Suprapubic skin (tissue), 4 donors: ENCODE measurements at regions not wholly inside any gene's neighbourhood (a gene's known extent, or its start where the extent isn't known, plus 50 kb on each side); places are given as distances from the start of the nearest gene placed in this dataset.
"Not testable (repeated sequence)": the region's sequence is repeated elsewhere in the genome, so short reads cannot be mapped to it uniquely, and the experiment has no call there.

ENCODE experiments used
- DNase-seq, 2 donors: peaks; one replicate each; pipeline ENCODE4 v3.0.0-alpha.2; 2019; ENCODE audit warnings: low spot score in 2 of 2
- H3K27ac ChIP-seq: fragments of 200-600 bp; sonication (generic); one replicate; pipeline ENCODE4 v1.5.1; 2019
- H3K27me3 ChIP-seq: fragments of 200-600 bp; sonication (generic); one replicate; pipeline ENCODE4 v1.5.1; 2019
- H3K36me3 ChIP-seq: fragments of 200-600 bp; sonication (generic); one replicate; pipeline ENCODE4 v1.5.1; 2019
- H3K4me1 ChIP-seq: fragments of 200-600 bp; sonication (generic); one replicate; pipeline ENCODE4 v1.5.1; 2019
- H3K4me3 ChIP-seq: fragments of 200-600 bp; sonication (generic); one replicate; pipeline ENCODE4 v1.5.1; 2019; ENCODE audit warnings: mild to moderate bottlenecking
- H3K9me3 ChIP-seq: fragments of 200-600 bp; sonication (generic); one replicate; pipeline ENCODE4 v1.5.1; 2019
- CTCF ChIP-seq, 2 donors: fragments of 200-600 bp in 1 of 2; fragments of 450-650 bp in 1 of 2; sonication (generic) in 1 of 2; IDR thresholded peaks; one replicate each; pipeline ENCODE4 v1.5.1; 2016 to 2019; ENCODE audit warnings: antibody characterized with exemption in 2 of 2, mild to moderate bottlenecking in 1 of 2, moderate library complexity in 1 of 2
- EP300 ChIP-seq: sonication (generic); formaldehyde crosslinking; IDR thresholded peaks from one replicate; pipeline ENCODE4 v1.6.1; 2017; ENCODE audit warnings: antibody characterized with exemption
- POLR2A ChIP-seq, 2 donors: fragments of 450-650 bp; IDR thresholded peaks; one replicate each; pipeline ENCODE4 v1.6.1; 2017; ENCODE audit warnings: antibody characterized with exemption in 2 of 2, mild to moderate bottlenecking in 2 of 2, moderate library complexity in 2 of 2
- POLR2AphosphoS5 ChIP-seq, 3 donors: sonication (generic); formaldehyde crosslinking; IDR thresholded peaks; one replicate each; pipeline ENCODE4 v1.6.1; 2017; ENCODE audit warnings: antibody characterized with exemption in 3 of 3
- WGBS: methylation state at CpG from one replicate; pipeline ENCODE4 v1.1.5; 2018; 5-methylcytosine and 5-hydroxymethylcytosine counted together

- DNase-seq = no peak
- H3K4me3 ChIP-seq = no peak overlapping the region
- H3K27ac ChIP-seq = no peak overlapping the region
- no peaks in the 10 kb centered on the region for H3K27me3 ChIP-seq
- no peak for TF ChIP-seq POLR2A (IDR thresholded peaks at IDR 0.05)
- no peak for TF ChIP-seq CTCF (IDR thresholded peaks at IDR 0.05)
- TF ChIP-seq POLR2AphosphoS5 (IDR thresholded peaks at IDR 0.05) = no peak
- TF ChIP-seq EP300 = no peak
- H3K36me3 ChIP-seq = no peaks in the 10 kb centered on the region
- 92% methylated on average over 5 of the region's 5 CpGs for WGBS
- H3K4me1 ChIP-seq = no peaks in the 10 kb centered on the region
- no peaks in the 10 kb centered on the region for H3K9me3 ChIP-seq
These were observed 107.9 kb upstream of the FAM174B start for GRCh38 chr15:92763459-92763858.

GRCh38 chr15:92768131-92768530 is 112.6 kb upstream of the FAM174B start:
- not testable (repeated sequence) for DNase-seq, H3K27ac ChIP-seq, H3K4me3 ChIP-seq, H3K36me3 ChIP-seq, H3K9me3 ChIP-seq, H3K27me3 ChIP-seq, H3K4me1 ChIP-seq
- no CpG with 5 or more reads among the region's 35 CpGs for WGBS

GRCh38 chr15:92770641-92771040 is 115.1 kb upstream of the FAM174B start:
- no peak overlapping the region for H3K27ac ChIP-seq
- H3K36me3 ChIP-seq = no peaks in the 10 kb centered on the region
- H3K9me3 ChIP-seq = no peaks in the 10 kb centered on the region
- whole genome bisulfite sequencing = 75% methylated on average over 3 of the region's 3 CpGs
- no peaks in the 10 kb centered on the region for H3K4me1 ChIP-seq
- no peak for DNase-seq
- TF ChIP-seq CTCF (IDR thresholded peaks at IDR 0.05) (no peak), EP300 (no peak), POLR2A (IDR thresholded peaks at IDR 0.05) (no peak), POLR2AphosphoS5 (IDR thresholded peaks at IDR 0.05) (no peak)
- H3K27me3 ChIP-seq = no peaks in the 10 kb centered on the region
- H3K4me3 ChIP-seq = no peak overlapping the region

GRCh38 chr15:92772061-92772460 is 116.5 kb upstream of the FAM174B start:
- Histone ChIP-seq H3K27ac (no peak overlapping the region), H3K36me3 (no peaks in the 10 kb centered on the region), H3K27me3 (no peaks in the 10 kb centered on the region), H3K4me1 (no peaks in the 10 kb centered on the region), H3K9me3 (no peaks in the 10 kb centered on the region), H3K4me3 (no peak overlapping the region)
- WGBS = 95% methylated on average over 9 of the region's 9 CpGs
- TF ChIP-seq POLR2A (IDR thresholded peaks at IDR 0.05) (no peak), CTCF (IDR thresholded peaks at IDR 0.05) (no peak), POLR2AphosphoS5 (IDR thresholded peaks at IDR 0.05) (no peak), EP300 (no peak)
- no peak for DNase-seq

GRCh38 chr15:92772626-92773244 is 117.2 kb upstream of the FAM174B start:
- 94% methylated on average over 24 of the region's 24 CpGs for WGBS
- H3K36me3 ChIP-seq = no peaks in the 10 kb centered on the region
- no peaks in the 10 kb centered on the region for H3K9me3 ChIP-seq
- H3K4me1 ChIP-seq = no peaks in the 10 kb centered on the region
- H3K27ac ChIP-seq = no peak overlapping the region
- no peaks in the 10 kb centered on the region for H3K27me3 ChIP-seq
- no peak overlapping the region for H3K4me3 ChIP-seq
- no peak for DNase-seq
- TF ChIP-seq CTCF (IDR thresholded peaks at IDR 0.05) (no peak), POLR2A (IDR thresholded peaks at IDR 0.05) (no peak), POLR2AphosphoS5 (IDR thresholded peaks at IDR 0.05) (no peak), EP300 (no peak)

- H3K4me1 ChIP-seq = no peaks in the 10 kb centered on the region
- DNase-seq = no peak
- H3K9me3 ChIP-seq = no peaks in the 10 kb centered on the region
- TF ChIP-seq EP300 (no peak), POLR2A (IDR thresholded peaks at IDR 0.05) (no peak), CTCF (IDR thresholded peaks at IDR 0.05) (no peak), POLR2AphosphoS5 (IDR thresholded peaks at IDR 0.05) (no peak)
- no peak overlapping the region for H3K4me3 ChIP-seq
- H3K27ac ChIP-seq = no peak overlapping the region
- no peaks in the 10 kb centered on the region for H3K36me3 ChIP-seq
- 86% methylated on average over 6 of the region's 6 CpGs for WGBS
- no peaks in the 10 kb centered on the region for H3K27me3 ChIP-seq
These were observed 117.8 kb upstream of the FAM174B start for GRCh38 chr15:92773340-92773739.
